GM20000 (cell line): ENCODE measurements at regions not wholly inside any gene's neighbourhood (a gene's known extent, or its start where the extent isn't known, plus 50 kb on each side); places are given as distances from the start of the nearest gene placed in this dataset.

ENCODE experiments used
- DNase-seq: peaks from one replicate; pipeline ENCODE4 v3.0.0; 2012; ENCODE audit warnings: low spot score
- CTCF ChIP-seq: IDR thresholded peaks from 2 replicates; pipeline ENCODE4 v1.5.1; 2012; ENCODE audit warnings: mild to moderate bottlenecking, control low read depth; ENCODE audit errors: extremely low read depth, missing control alignments

GRCh38 chr12:41950455-41950854 lies 194.2 kb downstream of the GXYLT1 start:
- DNase-seq: no peak
- no peak for TF ChIP-seq CTCF

GRCh38 chr12:41946106-41946505 lies 198.6 kb downstream of the GXYLT1 start:
- no peak for TF ChIP-seq CTCF
- no peak for DNase-seq

- TF ChIP-seq CTCF: no peak
- no peak for DNase-seq
Observed at GRCh38 chr12:41944216-41944615, 200.5 kb downstream of the GXYLT1 start.

GRCh38 chr12:41943671-41944070 lies 201.0 kb downstream of the GXYLT1 start:
- no peak for DNase-seq
- TF ChIP-seq CTCF: no peak

- DNase-seq: no peak
- TF ChIP-seq CTCF: no peak
Observed at GRCh38 chr12:41942354-41942753, 202.3 kb downstream of the GXYLT1 start.

GRCh38 chr12:41941079-41941478 lies 203.6 kb downstream of the GXYLT1 start:
- no peak for TF ChIP-seq CTCF
- no peak for DNase-seq

- no peak for DNase-seq
- no peak for TF ChIP-seq CTCF
Observed at GRCh38 chr12:41940571-41940970, 204.1 kb downstream of the GXYLT1 start.

- TF ChIP-seq CTCF: no peak
- no peak for DNase-seq
Observed at GRCh38 chr12:41936333-41936732, 208.3 kb downstream of the GXYLT1 start.
